GM20431 (cell line): ENCODE measurements at regions not wholly inside any gene's neighbourhood (a gene's known extent, or its start where the extent isn't known, plus 50 kb on each side); places are given as distances from the start of the nearest gene placed in this dataset.
"Not testable (repeated sequence)": the region's sequence is repeated elsewhere in the genome, so short reads cannot be mapped to it uniquely, and the experiment has no call there.

ENCODE experiments used
- in situ Hi-C: fragments of 300-500 bp; cut with MseI, MboI; formaldehyde crosslinking; loops from one replicate; pipeline ENCODE4 v1.15.0; 2020; ENCODE audit warnings: low sequenced_read_pairs; ENCODE audit not compliant: unreplicated experiment

DNA sequence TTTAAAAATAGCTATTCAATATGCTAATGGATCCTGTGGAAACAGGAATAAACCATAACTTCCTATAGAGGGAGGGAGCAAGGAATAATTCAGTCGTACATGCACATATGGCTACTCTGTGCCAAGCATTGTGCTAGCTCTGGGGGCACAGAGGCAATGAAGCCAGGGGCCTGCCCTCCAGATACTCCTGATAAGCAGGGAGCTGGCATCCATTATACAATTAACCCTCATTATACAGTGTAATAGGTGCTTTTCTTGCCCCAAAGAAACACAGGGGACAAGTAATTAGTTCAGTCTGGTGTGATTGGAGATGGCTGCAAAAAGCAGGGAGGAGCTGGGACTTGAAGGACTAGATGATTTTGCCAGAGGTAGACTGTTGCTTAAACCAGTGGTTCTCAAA is 200.4 kb downstream of the SREK1 start:
- in situ Hi-C loops = no loop called here

DNA sequence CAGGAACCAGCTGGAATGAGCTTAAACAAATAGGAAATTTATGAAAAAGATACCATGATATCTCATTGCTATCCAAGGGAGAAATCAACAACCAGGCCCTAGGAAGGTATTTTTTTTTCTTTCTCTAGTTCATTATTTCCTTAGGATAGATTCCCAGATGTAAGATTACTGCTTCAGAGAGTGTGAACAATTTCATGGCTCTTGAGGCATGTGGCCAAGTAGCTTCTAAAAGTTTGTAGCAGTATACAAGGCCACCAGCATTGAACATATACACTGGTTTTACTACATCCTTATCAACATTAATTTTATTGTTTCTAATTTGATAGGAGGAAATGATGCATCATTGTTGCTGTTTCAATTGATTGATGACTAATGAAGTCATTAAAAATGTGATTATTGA is 201.2 kb downstream of the SREK1 start:
- in situ Hi-C loops = no loop called here

DNA sequence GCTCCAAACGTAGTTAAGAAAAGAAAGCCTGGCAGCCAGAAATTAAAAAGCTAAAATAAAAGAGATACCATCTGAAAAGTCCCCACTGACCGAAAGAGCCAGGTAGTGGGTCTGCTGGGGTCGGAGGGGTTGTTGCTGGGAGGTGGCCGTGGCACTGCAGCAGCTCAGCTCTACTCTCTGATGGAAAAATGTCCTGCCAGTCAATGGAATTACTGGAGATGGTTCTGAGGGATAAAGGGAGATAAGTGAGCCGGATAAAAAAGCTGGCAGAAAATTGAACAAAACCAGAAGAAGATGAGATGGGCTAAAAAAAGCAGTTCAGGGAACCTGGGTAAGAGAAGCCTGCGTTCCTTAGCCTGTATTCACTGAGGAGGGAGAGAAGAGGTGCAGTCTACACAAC is 202.8 kb downstream of the SREK1 start:
- in situ Hi-C loops = no loop called here

DNA sequence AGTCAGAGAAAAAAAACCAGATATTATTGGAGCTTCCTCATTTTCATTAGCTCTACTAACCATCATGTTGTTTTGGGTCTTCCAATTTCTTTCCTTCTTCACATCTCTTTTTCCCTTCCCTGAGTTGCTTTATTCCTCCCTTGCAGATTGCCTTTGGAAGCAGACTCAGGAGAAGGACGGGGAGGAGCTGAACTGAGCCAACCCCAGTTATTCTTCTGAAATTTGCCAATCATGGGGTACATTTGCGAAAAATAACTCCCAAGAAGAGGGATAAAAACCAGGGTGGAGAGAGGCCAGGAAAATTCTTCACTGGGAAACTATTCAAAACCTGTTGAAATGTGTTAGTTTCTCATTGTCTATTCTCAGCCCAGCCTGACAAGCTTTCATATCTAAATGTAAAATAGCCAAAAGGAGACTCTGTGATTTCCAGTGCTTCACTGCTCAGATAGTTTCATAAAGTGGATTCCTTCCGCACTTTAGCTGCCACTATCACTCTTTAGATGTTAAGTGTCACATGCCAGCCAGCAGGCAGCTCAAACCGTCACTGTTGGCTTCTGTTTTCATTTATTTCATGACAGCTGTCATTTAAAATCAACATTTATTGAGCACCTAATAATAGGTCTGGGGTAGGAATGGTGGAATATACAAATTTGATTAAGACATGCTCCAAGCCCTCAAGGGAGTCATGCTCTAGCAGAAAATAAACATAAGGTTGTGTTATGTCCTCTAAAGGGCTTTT is 204.5 kb downstream of the SREK1 start:
- in situ Hi-C loops = no loop called here

DNA sequence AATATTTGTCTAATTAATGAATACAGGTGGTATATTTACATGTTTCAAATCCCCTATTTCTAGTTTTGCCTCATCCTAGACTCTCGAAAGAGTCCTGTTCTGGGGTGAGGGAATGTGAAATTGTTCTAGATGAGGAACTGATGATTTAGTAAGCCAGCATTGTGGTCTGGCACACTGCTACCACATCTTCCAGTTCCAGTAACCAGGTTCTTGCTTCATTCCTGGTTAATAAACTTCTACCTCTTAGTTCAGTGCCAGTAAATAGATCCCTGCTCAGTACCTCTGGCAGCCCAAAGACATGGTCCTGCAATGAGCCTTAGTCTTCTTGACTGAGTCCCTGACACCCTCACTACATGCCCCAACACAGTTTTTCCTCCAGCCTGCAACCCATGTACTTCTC is 207.7 kb downstream of the SREK1 start:
- in situ Hi-C loops = no loop called here

DNA sequence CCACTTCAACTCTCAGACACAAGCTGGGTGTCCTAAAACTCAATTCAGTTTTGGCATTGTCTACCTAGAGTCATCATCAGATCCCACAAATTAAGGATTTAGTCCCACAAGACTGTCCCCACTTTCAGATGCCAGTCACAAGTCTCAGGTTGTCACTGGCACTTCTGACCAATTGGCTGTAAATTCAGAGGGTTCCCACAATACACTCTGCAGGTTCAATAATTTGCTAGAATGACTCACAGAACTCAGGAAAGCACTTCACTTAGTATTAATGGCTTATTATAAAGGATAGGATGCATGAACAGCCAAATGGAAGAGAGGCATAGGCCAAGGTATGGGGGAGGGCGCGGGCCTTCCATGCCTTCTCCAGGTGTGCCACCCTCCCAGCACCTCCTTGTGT is 209.1 kb downstream of the SREK1 start:
- in situ Hi-C loops = no loop called here

DNA sequence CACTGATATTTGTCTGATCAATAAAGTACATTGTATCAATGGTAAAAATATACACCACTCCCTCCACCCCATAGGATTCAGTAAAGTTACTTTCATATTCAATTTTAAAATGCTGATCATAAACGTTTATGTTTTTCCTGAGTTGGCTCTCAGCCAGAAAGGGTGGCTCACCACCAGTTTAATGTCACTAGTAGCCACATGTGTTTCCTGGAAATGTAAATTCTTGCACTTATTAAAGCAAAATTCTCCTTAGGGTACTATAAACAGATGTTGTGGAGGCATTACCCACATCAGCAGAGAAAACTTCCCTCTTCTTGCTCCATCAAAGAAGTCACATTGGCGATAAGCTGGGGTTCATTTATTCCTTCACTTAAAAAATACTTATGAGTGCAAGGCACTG is 210.3 kb downstream of the SREK1 start:
- in situ Hi-C loops = no loop called here

DNA sequence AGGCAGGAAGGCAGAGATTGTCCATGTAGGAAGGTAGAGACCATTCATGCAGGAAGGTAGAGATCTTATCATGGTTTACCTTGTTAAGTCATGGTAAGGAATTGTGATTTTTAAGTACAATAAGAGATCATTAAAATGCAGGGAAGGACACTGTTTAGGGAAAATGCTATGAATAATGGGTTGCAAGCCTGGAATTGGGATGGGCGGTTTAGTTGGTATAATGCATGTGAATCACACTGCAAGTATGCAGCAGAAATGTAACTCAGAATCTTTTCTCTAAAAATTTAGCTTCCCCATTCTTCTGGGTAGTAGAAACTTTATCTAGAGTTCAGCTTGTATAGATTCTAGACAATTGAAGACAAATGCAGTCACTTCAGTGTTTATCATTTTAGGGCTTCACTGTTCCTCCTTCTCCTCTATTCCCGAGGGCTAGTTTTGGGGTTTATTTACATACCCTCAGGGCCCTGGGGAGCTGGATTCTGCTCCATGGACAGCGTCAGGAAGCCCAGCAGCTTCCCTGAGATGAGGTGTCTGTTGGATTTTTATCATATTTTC is 212.0 kb downstream of the SREK1 start:
- in situ Hi-C loops = no loop called here

DNA sequence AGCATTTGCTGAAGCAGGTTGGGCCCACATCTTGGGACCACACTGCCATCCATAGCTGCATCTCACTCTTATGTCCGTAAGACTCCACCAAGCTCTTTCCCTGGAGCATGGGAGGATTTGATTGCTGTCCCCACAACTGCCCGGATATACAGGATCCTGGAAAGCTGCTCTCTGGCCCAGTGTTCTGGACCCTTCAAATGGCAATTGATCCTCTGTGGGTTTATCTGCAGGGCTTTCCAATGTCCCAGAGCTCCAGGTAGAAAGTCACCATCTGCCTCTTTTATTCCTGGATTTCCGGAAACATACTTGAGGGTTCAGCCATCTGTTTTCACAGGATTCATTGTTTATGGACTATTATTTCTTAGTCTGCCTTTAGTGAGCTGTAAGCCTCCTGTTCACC is 214.6 kb downstream of the SREK1 start:
- in situ Hi-C loops = no loop called here

DNA sequence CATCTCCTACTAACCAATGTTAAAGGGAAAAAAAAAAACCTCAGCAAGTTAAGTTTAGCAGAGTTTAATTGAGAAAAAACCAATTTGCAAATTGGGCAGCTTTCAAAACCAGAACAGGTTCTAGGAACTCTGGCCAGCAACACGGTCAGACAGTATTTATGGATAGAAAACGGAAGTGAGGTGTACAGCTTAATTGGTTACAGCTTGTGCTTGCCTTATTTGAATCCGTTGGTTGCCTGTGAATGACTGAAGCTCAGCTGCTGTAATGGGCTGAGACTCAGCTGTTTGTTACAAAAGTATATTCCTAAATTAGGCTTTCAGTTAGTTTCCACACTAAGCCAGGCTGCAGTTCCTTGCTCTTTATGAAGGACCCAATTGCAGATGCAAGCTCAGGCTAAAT is 217.0 kb downstream of the SREK1 start:
- in situ Hi-C loops = no loop called here

DNA sequence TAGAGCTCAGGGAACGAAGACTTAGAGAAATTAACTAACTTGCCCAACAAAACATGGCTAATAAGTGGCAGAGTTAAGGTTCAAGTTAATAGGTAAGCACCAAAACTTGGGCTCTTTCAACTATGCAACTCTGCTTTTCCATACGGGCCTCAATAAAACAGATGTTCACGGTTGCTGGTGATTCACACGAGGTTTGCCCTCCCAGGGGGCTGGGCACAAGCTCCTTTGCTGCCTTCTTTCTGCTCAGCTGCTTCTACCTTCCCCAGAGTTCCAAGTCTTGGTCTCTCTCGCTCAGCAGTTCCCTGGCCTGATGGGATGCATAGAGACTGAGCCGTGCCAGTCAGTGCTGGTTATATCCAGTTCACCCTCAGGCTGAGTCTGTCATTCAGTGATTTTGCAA is 217.9 kb downstream of the SREK1 start:
- in situ Hi-C loops = no loop called here

DNA sequence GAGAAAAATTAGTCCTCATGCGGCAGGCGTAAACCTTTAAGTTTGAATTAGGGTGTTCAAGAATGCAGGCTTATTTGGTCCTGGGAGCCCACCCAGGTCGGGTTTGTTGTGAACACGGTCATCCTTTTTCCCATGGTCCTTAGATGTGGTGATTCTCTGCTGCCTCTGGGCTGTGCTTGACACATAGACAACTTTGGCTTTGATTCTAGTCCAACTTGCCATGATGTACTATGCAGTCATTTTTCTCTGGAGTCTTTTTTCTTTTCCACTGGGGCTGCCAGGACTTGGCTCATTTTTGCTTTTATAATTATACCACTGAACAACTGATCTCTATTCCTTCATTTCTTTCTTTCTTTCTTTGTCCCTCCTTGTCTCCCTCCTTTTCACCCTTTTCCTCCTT is 218.6 kb downstream of the SREK1 start:
- in situ Hi-C loops = no loop called here

DNA sequence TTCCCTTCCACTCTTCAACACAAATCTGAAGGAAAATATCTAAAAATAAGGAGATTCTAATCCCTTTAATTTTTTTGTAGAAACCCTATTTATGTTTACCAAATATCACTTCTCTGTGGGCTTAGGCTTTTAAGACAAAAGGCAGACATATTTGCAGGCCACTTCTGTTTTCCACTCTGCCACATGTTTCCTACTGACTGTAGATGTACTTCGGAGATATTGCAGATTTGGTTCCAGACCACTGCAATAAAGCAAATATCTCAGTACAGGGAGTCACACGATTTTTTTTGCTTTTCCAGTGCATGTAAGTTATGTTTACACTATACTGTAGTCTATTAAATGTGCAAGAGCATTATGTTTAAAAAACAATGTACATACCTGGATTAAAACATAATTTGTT is 219.0 kb downstream of the SREK1 start:
- in situ Hi-C loops = no loop called here

DNA sequence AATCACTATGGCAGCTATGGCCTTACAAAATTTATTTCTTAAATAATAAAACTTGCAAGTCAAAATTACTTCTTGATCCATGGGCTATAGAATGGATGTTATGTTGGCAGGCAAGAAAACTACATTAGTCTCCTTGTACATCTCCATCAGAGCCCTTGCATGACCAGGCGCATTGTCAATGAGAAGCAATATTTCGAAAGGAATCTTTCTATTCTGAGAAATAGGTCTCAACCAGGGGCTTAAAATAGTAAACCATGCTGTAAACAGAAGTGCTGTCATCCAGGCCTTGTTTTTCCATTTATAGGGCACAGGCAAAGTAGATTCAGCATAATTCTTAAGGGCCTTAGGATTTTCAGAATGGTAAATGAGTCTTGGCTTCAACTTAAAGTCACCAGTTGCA is 220.1 kb downstream of the SREK1 start:
- in situ Hi-C loops = no loop called here

DNA sequence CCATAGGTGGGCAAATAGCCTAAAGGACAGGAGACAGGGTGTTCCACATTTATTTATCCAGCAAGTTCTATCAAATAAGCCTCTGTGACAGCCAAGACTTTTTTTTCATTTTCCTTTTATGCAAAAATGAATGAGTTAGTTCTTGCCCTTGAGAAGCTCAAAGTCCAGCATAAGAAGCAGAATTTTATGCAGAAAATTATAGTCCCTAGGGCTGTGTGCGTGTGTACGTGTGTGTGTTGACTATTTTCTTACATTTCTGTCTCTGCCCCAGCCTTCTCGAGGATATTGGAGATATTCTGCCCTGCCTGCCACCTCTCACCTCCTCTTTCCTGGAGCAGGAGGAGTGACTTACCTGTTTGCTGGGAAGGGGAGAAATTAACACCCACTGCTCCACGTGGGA is 221.9 kb downstream of the SREK1 start:
- in situ Hi-C loops = no loop called here

DNA sequence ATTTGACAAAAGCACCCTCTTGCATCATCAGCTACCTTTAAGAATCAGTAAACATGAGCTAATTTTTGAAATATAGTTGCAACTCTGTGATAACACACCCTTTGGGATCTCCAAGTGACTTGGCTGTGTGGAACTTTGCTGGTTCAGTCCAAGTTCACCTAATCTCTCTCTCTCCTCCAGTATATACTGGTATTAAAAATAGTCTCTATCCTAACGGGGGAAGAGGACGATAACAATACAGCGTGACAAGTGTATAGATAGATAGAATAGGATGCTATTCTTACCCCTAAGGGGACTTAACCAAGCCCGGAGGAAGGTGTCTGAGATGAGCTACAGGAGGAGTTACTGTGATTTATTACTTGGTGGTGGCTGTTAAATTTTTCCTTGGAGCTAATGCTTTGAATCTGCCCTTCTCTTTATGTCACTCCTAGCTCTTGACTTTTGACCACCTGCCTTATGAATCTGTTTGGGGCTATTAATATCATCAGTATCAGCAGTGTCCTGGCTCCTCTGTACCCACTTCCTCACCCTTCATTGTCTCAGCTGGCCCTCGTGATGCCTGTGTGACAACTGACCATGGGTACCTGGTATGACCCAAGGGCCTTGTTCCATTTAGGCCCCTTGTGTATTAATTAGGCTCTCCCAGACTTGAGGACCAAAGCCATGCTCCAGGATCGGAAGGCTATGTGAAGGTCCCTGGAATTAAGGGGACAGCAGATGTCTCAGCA is 223.9 kb downstream of the SREK1 start:
- in situ Hi-C loops = no loop called here

DNA sequence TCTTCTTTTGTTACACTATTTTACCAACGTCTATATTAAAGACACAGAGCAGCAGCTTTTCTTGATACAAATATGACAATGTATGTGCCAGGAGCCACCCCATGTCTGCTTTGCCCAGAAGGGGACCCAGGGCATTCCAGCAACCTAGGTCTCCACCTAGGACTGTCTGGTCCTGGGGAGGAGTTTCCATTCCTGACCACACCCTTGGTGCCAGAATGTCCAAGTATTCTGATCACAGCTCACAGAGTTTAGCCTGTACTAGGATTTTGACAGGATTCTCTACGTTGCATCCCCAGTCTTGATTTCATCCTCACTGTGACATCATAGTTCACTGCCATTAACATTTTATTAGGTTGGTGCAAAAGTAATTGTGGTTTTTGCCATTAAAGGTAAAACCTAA is 224.7 kb downstream of the SREK1 start:
- in situ Hi-C loops = no loop called here

DNA sequence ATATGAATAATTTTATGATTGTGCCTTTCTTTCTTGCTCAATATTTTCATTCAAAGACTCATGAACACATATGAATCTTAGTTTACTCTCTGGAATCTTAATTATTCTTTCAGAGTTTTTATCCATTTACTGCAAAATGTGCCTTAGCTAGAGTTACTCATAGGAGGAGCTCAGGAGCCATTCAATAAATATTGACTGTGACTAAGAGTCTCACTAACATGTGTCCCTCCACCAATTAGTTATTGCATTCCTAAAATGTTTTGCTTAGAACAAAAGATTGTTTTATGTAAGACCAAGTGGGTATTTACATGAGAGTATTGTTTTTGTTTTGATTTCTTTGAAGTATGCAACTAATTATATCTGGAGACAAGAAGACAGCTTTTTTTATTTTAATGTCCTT is 218.4 kb upstream of the MAST4 start:
- in situ Hi-C loops = no loop called here

DNA sequence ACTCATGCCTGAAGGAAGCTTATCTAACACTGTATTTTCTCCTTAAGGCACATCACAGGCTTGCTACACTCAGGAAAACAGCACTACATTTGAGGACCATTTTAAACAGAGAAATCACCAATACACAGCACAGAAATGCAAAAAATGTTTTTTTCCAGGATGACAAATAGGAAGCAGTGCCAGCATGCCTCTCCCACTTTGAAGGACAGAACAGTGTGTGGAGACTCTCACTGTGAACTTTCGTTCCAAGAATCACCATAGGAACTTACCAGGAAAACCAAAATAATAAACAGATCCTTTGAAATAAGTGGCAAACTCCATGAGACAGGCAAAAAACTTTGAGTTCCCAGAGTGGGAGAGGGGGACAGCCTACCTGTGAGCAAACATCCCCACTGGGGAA is 217.8 kb upstream of the MAST4 start:
- in situ Hi-C loops = no loop called here

DNA sequence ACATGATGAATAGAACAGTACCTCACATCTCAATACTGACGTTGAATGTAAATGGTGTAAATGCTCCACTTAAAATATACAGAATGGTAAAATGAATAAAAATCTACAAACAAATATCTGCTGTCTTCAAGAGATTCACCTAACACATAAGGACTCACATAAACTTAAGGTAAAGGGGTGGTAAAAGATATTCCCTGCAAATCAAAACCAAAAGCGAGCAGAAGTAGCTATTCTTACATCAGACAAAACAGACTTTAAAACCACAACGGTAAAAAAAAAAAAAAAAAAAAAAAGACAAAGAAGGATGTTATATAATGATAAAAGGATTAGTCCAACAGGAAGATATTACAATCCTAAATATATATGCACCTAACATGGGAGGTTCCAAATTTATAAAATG is 214.0 kb upstream of the MAST4 start:
- in situ Hi-C loops = no loop called here

DNA sequence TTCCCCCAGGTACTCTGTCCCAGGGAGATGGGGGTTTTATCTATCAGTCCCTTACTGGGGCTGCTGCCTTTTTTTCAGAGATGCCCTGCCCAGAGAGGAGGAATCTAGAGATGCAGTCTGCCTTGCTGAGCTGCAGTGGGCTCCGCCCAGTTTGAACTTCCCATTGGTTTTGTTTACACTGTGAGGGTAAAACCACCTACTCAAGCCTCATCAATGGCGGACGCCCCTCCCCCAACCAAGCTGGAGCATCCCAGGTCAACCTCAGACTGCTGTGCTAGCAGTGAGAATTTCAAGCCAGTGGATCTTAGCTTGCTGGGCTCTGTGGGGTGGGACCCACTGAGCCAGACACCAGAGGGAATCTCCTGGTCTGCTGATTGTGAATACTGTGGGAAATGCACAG is 191.0 kb upstream of the MAST4 start:
- in situ Hi-C loops = not testable (repeated sequence)
